ENCODE measurements at regions not wholly inside any gene's neighbourhood (a gene's known extent, or its start where the extent isn't known, plus 50 kb on each side); places are given as distances from the start of the nearest gene placed in this dataset.

DNA sequence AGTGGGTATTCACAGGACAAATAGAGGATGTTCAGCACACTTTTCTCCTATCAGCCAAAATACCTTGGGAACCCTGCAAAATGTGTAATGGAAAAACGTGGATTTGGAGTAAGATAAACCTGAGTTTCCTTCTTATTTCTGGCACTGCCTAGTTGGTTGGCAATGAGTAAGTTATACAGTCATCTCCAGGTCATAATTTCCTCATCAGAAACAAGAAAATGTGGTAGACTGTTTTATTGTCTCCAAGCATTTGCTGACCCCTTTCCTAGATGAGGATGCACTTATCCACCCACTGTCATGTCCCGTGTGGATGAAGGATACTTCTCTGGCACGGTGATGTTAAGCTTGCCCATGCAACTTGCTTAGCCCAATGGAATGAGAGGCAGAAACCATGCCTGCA lies 458.0 kb downstream of the KIF2B start:
- Histone ChIP-seq H3K27me3 (no peaks in the 10 kb centered on the region), H3K4me3 (no peak overlapping the region), H3K4me1 (no peaks in the 10 kb centered on the region), H3K36me3 (no peaks in the 10 kb centered on the region), H3K27ac (no peak overlapping the region), H3K9me3 (no peaks in the 10 kb centered on the region)
- intact Hi-C loops (cut with DNase I), result no loop called here
- no peak for TF ChIP-seq CTCF (IDR thresholded peaks at IDR 0.05)
- no peak for DNase-seq (ENCODE audit: low spot score in 2 of 2)

GRCh38 chr17:54282886-54283285 lies 460.2 kb downstream of the KIF2B start:
- intact Hi-C loops (cut with DNase I), result no loop called here
- Histone ChIP-seq H3K9me3 (no peaks in the 10 kb centered on the region), H3K36me3 (no peaks in the 10 kb centered on the region), H3K4me1 (no peaks in the 10 kb centered on the region), H3K27ac (no peak overlapping the region), H3K4me3 (no peak overlapping the region), H3K27me3 (no peaks in the 10 kb centered on the region)
- TF ChIP-seq CTCF (IDR thresholded peaks at IDR 0.05), result no peak
- DNase-seq (ENCODE audit: low spot score in 2 of 2), result no peak

- no peak for TF ChIP-seq CTCF (IDR thresholded peaks at IDR 0.05)
- no peaks in the 10 kb centered on the region for H3K27me3 ChIP-seq
Measured at GRCh38 chr17:54307351-54307750, 484.6 kb downstream of the KIF2B start.

GRCh38 chr17:54324813-54325212 lies 502.1 kb downstream of the KIF2B start:
- Histone ChIP-seq H3K4me1 (no peaks in the 10 kb centered on the region), H3K27ac (no peak overlapping the region), H3K9me3 (peaks cover 0 to 5% of the 10 kb centered on the region in 2 donors), H3K27me3 (no peaks in the 10 kb centered on the region), H3K4me3 (no peak overlapping the region), H3K36me3 (no peaks in the 10 kb centered on the region)
- no peak for TF ChIP-seq CTCF (IDR thresholded peaks at IDR 0.05)
- DNase-seq (ENCODE audit: low spot score in 2 of 2), result no peak
- intact Hi-C loops (cut with DNase I), result no loop called here

More at GRCh38 chr17:54307351-54307750, 484.6 kb downstream of the KIF2B start:
- no peak for DNase-seq (ENCODE audit: low spot score in 2 of 2)
- intact Hi-C loops (cut with DNase I), result no loop called here
- no peaks in the 10 kb centered on the region for H3K9me3 ChIP-seq
- no peak overlapping the region for H3K27ac ChIP-seq
- no peaks in the 10 kb centered on the region for H3K36me3 ChIP-seq
- H3K4me1 ChIP-seq, result no peaks in the 10 kb centered on the region
- H3K4me3 ChIP-seq, result no peak overlapping the region

GRCh38 chr17:54339731-54340130 lies 517.0 kb downstream of the KIF2B start:
- no peak overlapping the region for H3K27ac ChIP-seq
- intact Hi-C loops (cut with DNase I), result no loop called here

More at GRCh38 chr17:54339731-54340130, 517.0 kb downstream of the KIF2B start:
- H3K4me3 ChIP-seq, result no peak overlapping the region
- H3K27me3 ChIP-seq, result no peaks in the 10 kb centered on the region
- no peaks in the 10 kb centered on the region for H3K9me3 ChIP-seq
- DNase-seq (ENCODE audit: low spot score in 2 of 2), result no peak
- TF ChIP-seq CTCF (IDR thresholded peaks at IDR 0.05), result no peak
- no peaks in the 10 kb centered on the region for H3K4me1 ChIP-seq
- H3K36me3 ChIP-seq, result no peaks in the 10 kb centered on the region
